ENCODE measurements at regions not wholly inside any gene's neighbourhood (a gene's known extent, or its start where the extent isn't known, plus 50 kb on each side); places are given as distances from the start of the nearest gene placed in this dataset.

- TF ChIP-seq, protein P1, sequence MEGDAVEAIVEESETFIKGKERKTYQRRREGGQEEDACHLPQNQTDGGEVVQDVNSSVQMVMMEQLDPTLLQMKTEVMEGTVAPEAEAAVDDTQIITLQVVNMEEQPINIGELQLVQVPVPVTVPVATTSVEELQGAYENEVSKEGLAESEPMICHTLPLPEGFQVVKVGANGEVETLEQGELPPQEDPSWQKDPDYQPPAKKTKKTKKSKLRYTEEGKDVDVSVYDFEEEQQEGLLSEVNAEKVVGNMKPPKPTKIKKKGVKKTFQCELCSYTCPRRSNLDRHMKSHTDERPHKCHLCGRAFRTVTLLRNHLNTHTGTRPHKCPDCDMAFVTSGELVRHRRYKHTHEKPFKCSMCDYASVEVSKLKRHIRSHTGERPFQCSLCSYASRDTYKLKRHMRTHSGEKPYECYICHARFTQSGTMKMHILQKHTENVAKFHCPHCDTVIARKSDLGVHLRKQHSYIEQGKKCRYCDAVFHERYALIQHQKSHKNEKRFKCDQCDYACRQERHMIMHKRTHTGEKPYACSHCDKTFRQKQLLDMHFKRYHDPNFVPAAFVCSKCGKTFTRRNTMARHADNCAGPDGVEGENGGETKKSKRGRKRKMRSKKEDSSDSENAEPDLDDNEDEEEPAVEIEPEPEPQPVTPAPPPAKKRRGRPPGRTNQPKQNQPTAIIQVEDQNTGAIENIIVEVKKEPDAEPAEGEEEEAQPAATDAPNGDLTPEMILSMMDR (IDR thresholded peaks at IDR 0.05): no peak
- no peak for TF ChIP-seq POLR2AphosphoS5 (IDR thresholded peaks at IDR 0.05; ENCODE audit: low read depth, low read length)
- no peak for TF ChIP-seq SIN3A (IDR thresholded peaks at IDR 0.05; ENCODE audit: borderline replicate concordance, insufficient read depth, low read depth, low read length)
- TF ChIP-seq, protein P2, sequence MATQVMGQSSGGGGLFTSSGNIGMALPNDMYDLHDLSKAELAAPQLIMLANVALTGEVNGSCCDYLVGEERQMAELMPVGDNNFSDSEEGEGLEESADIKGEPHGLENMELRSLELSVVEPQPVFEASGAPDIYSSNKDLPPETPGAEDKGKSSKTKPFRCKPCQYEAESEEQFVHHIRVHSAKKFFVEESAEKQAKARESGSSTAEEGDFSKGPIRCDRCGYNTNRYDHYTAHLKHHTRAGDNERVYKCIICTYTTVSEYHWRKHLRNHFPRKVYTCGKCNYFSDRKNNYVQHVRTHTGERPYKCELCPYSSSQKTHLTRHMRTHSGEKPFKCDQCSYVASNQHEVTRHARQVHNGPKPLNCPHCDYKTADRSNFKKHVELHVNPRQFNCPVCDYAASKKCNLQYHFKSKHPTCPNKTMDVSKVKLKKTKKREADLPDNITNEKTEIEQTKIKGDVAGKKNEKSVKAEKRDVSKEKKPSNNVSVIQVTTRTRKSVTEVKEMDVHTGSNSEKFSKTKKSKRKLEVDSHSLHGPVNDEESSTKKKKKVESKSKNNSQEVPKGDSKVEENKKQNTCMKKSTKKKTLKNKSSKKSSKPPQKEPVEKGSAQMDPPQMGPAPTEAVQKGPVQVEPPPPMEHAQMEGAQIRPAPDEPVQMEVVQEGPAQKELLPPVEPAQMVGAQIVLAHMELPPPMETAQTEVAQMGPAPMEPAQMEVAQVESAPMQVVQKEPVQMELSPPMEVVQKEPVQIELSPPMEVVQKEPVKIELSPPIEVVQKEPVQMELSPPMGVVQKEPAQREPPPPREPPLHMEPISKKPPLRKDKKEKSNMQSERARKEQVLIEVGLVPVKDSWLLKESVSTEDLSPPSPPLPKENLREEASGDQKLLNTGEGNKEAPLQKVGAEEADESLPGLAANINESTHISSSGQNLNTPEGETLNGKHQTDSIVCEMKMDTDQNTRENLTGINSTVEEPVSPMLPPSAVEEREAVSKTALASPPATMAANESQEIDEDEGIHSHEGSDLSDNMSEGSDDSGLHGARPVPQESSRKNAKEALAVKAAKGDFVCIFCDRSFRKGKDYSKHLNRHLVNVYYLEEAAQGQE (IDR thresholded peaks at IDR 0.05; ENCODE audit: insufficient read depth in 1 of 2, low read depth in 2 of 2, low read length in 1 of 2): no peak
Observed at GRCh38 chr5:86885489-86886230, 267.9 kb downstream of the COX7C start.
